HG03354 (cell line): ENCODE measurements at regions not wholly inside any gene's neighbourhood (a gene's known extent, or its start where the extent isn't known, plus 50 kb on each side); places are given as distances from the start of the nearest gene placed in this dataset.

Experiments used
- ATAC-seq: cut with Tn5 transposase; IDR thresholded peaks from one replicate; pipeline ENCODE4 v1.9.1; 2021; ENCODE audit warnings: mild to moderate bottlenecking; ENCODE audit not compliant: unreplicated experiment, poor library complexity, severe bottlenecking

DNA sequence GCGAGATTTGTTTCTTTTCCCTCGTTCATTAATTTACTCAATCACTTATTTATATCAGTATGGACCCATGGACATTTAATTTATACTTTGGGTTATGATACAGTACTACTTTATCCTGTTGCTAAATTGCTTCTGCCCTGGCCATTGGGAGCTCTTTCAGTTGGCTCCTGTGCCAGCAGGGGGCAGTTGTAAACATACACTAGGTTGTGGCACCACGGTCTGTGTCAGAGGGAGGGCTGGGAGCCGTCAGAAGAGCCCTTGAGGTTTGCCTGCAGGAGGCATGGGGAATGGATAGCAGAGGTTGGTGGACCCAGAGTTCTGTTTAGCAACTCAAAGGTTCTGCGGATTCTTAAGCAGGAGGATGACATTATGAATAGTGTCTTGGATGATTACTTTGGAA is 94.3 kb downstream of the ERCC5 start:
- no peak for ATAC-seq

DNA sequence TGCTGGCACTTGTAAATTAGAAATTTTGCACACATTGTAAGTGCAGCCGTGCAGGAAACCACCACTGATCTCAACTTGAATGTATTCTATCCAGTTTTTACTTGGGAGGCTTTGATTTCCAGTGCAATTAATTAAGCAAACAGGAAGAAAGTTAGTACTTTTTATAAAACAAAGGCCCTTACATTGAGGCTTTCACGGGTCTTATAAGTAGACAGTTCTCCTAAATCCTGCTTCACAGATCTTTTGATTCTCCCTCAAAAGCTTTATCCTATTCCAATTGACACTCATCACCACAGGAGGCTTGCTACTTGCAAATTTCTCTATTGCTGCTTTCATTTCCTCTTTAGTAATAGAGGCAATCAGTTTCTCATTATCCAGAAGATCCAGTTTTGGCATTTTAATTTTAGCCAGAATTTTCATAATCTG is 90.1 kb downstream of the ERCC5 start:
- peak; percentile 55 for ATAC-seq

DNA sequence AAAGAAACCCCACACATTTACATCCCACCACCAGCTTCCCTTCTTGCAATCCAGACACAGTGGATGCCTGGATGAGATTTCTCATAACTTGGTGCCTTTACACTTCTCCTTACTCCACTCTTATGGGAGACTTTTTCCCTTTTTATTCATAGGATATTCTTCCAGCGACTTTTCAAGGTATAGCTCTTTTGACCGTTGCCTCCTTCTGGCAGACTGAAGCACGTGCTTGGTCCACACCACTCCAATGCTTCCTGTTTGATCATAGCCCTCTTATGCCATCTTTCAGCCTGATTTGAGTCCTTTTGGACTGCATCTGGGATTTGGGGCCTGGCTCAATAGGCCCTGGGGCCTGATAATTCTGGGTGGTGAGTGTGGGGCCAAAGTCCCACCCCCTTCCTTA is 87.7 kb downstream of the ERCC5 start:
- no peak for ATAC-seq

DNA sequence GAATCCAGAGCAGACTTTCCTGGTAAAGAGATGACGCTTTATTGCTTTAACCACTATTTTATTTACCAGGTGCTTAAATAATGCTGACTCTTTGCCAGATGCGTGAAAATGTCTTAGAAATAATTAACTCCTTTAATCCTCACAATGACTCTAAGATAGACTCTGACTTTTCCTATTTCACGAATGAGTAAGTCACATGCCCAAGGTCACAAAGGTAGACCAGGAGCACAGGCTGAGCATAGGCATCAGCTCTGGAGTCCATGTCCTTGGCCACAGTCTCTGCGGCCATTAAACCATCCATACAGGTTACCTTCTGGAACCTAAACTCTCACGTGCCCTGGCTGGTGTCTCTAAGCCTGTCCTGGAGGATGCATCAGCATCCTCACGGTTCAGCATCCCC is 87.3 kb downstream of the ERCC5 start:
- no peak for ATAC-seq

DNA sequence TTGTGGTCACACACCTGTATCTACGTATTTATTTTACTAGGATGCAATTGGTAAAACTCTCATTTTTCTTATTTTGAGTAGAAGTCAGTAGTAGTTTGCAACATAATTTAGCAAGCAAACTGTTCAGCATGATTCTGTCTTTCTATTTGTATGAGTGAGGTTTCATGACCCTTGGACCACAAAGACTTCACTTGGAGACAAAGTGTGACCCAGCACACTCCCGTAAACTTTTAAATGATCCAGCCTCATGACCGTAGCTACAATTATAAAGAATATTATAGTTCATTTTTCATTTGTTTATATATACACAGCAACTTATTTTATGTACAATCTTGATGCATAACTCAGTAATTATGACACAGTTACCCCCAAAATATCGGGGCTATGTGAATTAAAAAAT is 86.5 kb downstream of the ERCC5 start:
- no peak for ATAC-seq

DNA sequence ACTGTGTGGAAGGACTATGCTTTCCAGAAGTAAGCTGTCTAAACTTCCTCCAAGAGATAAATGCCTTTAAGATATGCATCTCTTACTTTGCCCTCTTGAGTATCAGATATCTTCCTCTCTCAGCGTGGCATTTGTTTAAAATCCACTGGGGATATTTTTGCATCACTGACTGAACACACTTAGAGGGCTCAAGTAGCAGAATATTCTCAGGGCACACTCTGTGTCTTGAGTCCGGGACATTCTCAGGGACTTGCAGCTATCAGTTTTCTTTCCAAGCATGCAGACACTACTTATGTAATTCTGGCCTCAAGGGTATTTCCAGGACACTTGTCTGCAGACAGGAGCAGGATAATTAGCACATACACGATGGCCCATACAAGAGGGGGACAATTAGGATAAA is 84.7 kb downstream of the ERCC5 start:
- no peak for ATAC-seq

DNA sequence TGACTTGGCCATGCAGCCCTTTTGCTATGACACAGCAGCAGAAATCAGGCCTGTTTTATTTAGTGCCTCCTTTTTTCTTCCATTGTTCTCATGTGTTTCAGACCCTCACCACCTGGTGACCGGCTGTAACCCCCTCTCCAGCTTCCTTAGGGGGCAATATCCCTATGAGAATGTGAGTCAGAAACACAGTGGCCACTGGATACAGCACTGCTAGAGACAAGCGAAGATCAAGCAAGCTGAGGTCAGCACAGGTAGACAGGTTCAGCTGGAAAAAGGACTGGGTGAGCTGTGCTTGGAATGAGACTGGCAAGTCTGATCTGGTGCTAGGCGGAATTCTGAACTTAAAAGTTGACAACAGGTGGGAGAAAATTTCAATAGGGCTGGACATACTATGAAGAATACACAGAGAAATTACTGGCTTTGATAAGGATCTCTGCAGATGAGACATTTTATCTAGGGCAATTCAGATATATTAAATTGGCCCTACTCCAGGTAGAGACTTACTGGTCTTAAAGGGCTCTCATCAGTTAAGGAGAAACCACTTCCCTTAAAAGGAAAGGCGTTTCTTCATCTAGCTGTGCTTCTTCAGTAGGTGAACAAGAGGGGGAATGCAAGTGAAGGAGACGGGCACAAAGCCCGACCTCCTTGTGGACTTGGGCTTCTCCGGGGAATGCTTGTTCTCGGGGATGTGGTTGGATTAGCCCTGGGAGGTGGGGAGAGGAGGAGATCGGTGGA is 83.3 kb downstream of the ERCC5 start:
- ATAC-seq = no peak
